ENCODE measurements at regions not wholly inside any gene's neighbourhood (a gene's known extent, or its start where the extent isn't known, plus 50 kb on each side); places are given as distances from the start of the nearest gene placed in this dataset.

DNA sequence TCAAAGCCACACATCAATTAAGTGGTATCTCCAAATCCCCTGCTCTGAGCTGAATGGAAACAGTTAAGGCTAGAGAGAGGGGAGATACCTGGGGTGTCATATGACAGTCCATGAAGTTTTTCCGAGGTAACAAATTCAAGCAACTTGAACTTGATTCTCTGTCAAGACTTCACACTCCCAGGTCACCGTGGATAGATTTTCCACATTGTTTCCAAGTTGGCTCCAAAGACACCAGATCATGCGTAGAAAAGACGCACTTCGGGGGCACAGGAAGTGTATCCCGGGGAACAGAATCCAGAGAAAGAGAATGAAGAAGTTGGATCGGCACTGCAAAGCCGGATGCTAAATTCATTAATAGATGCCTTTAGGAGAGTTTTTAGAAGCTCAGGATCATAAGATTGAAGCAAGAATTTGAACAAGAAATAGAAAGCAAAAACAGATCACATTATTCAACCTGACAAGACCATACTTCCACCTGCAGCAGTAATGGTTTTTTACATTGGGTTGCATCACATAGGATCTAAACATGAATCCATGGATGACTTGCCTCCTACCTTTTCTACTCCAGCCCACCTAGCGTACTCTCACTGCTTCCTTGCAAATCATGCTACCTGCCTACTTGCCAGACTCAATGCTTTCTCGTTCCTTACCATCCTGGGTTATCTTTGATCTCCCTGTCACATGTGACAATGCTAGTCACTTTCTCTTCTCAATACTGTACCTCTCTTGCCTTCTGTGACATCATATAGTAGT is 253.0 kb upstream of the ADAMTS9 start:
- DNase-seq (ENCODE audit: low read depth, low spot score), result no peak
- Histone ChIP-seq H2AFZ (ENCODE audit: low read depth, low read length, poor library complexity, severe bottlenecking) (no peak overlapping the region), H3K4me3 (replicated peaks in 1 of 2; ENCODE audit: low read depth in 1 of 2, low read length in 2 of 2) (no peak overlapping the region), H3K9ac (ENCODE audit: low read length) (no peak overlapping the region), H3K79me2 (ENCODE audit: insufficient read depth, low read length) (no peaks in the 10 kb centered on the region), H3K36me3 (ENCODE audit: control insufficient read depth in 1 of 2, insufficient read depth in 2 of 2, low read length in 2 of 2) (no peaks in the 10 kb centered on the region), H3K27ac (ENCODE audit: low read depth, low read length) (no peak overlapping the region), H3K4me2 (ENCODE audit: low read length) (no peak overlapping the region), H3K9me3 (ENCODE audit: control insufficient read depth in 1 of 2, insufficient read depth in 1 of 2, low read depth in 1 of 2, low read length in 2 of 2) (no peaks in the 10 kb centered on the region), H4K20me1 (ENCODE audit: insufficient read depth) (no peaks in the 10 kb centered on the region), H3K4me1 (ENCODE audit: control insufficient read depth in 1 of 2, insufficient read depth in 2 of 2, low read length in 2 of 2) (no peaks in the 10 kb centered on the region), H3K9me2 (ENCODE audit: insufficient read depth) (no peaks in the 10 kb centered on the region), H3K27me3 (ENCODE audit: insufficient read depth, low read length) (peaks cover 15% of the 10 kb centered on the region)
- ChIA-PET CTCF (no interaction called here), POLR2A (no interaction called here), RAD21 (ENCODE audit: low non-redundant PET in 1 of 2, low total read pairs in 2 of 2, uncharacterized antibody in 2 of 2, unreplicated experiment in 2 of 2) (no interaction called here)
- no peak for ATAC-seq
- no peak for TF ChIP-seq ZFX (IDR thresholded peaks at IDR 0.05)
- TF ChIP-seq, protein P1, sequence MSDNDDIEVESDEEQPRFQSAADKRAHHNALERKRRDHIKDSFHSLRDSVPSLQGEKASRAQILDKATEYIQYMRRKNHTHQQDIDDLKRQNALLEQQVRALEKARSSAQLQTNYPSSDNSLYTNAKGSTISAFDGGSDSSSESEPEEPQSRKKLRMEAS (IDR thresholded peaks at IDR 0.05), result no peak
- TF ChIP-seq EZH2phosphoT487 (IDR thresholded peaks at IDR 0.05; ENCODE audit: borderline replicate concordance), result no peak
- TF ChIP-seq, protein P2, sequence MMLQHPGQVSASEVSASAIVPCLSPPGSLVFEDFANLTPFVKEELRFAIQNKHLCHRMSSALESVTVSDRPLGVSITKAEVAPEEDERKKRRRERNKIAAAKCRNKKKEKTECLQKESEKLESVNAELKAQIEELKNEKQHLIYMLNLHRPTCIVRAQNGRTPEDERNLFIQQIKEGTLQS (IDR thresholded peaks at IDR 0.05), result no peak
- TF ChIP-seq YY1 (IDR thresholded peaks at IDR 0.05; ENCODE audit: extremely low read depth, insufficient replicate concordance, low read depth, low read length), result no peak
- no peak for TF ChIP-seq FOSL1 (IDR thresholded peaks at IDR 0.05; ENCODE audit: low read depth)
- intact Hi-C loops (cut with micrococcal nuclease), result no loop called here
- no TSS peak for BruUV-seq (replicated peaks)

DNA sequence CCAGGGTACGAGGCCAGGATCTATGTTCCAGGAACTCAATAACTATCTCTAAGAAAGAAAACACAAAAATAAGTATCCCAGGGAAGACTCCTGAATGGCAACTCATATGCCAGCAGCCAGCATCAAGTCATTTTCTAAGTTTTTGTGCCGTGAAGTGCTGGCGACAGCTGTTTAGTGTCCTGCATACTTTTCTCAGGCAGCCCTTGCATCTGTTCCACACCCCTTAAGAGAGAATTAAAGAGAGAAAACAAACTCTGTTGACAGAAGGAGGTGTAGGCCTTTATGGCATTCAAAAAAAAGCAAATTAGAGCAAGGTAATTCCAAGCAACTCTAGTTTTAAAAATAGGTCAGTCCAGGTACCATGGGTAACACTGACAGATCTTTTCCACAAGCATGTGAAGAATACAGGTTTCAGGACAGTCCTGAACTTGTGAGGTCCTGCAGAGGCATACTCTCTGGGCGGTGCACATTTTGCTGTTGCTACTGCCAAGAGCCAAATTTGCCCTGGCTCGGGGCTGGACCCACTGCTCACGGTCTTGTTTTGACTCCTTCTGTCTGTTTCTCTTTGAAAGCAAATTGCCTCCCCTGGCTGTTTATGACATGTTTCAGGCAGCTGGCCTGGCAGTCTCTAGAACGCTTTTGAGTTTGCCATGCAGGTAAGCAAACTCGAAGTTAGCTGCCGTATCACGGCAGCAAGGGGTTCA is 252.1 kb upstream of the ADAMTS9 start:
- ChIA-PET POLR2A (no interaction called here), CTCF (no interaction called here), RAD21 (ENCODE audit: low non-redundant PET in 1 of 2, low total read pairs in 2 of 2, uncharacterized antibody in 2 of 2, unreplicated experiment in 2 of 2) (no interaction called here)
- intact Hi-C loops (cut with micrococcal nuclease), result no loop called here
- Histone ChIP-seq H3K9ac (ENCODE audit: low read length) (no peak overlapping the region), H2AFZ (ENCODE audit: low read depth, low read length, poor library complexity, severe bottlenecking) (no peak overlapping the region), H3K27ac (ENCODE audit: low read depth, low read length) (no peak overlapping the region), H3K36me3 (ENCODE audit: control insufficient read depth in 1 of 2, insufficient read depth in 2 of 2, low read length in 2 of 2) (no peaks in the 10 kb centered on the region), H3K4me1 (ENCODE audit: control insufficient read depth in 1 of 2, insufficient read depth in 2 of 2, low read length in 2 of 2) (no peaks in the 10 kb centered on the region), H3K4me3 (replicated peaks in 1 of 2; ENCODE audit: low read depth in 1 of 2, low read length in 2 of 2) (no peak overlapping the region), H3K27me3 (ENCODE audit: insufficient read depth, low read length) (peaks cover 11% of the 10 kb centered on the region), H3K79me2 (ENCODE audit: insufficient read depth, low read length) (no peaks in the 10 kb centered on the region), H4K20me1 (ENCODE audit: insufficient read depth) (no peaks in the 10 kb centered on the region), H3K4me2 (ENCODE audit: low read length) (no peak overlapping the region), H3K9me2 (ENCODE audit: insufficient read depth) (no peaks in the 10 kb centered on the region), H3K9me3 (ENCODE audit: control insufficient read depth in 1 of 2, insufficient read depth in 1 of 2, low read depth in 1 of 2, low read length in 2 of 2) (no peaks in the 10 kb centered on the region)
- DNase-seq (ENCODE audit: low read depth, low spot score) (no peak), ATAC-seq (no peak)
- no TSS peak for BruUV-seq (replicated peaks)
- TF ChIP-seq ZNF274 (IDR thresholded peaks at IDR 0.05; ENCODE audit: low read depth, low read length) (no peak), EZH2phosphoT487 (IDR thresholded peaks at IDR 0.05; ENCODE audit: borderline replicate concordance) (no peak), CBX3 (IDR thresholded peaks at IDR 0.05; ENCODE audit: low read depth) (no peak), SP1 (IDR thresholded peaks at IDR 0.05; ENCODE audit: low read depth) (no peak), SIN3A (IDR thresholded peaks at IDR 0.05; ENCODE audit: low read depth) (no peak), FOSL1 (IDR thresholded peaks at IDR 0.05; ENCODE audit: low read depth) (no peak), EZH2 (IDR thresholded peaks at IDR 0.05) (no peak)
- TF ChIP-seq, protein P3, sequence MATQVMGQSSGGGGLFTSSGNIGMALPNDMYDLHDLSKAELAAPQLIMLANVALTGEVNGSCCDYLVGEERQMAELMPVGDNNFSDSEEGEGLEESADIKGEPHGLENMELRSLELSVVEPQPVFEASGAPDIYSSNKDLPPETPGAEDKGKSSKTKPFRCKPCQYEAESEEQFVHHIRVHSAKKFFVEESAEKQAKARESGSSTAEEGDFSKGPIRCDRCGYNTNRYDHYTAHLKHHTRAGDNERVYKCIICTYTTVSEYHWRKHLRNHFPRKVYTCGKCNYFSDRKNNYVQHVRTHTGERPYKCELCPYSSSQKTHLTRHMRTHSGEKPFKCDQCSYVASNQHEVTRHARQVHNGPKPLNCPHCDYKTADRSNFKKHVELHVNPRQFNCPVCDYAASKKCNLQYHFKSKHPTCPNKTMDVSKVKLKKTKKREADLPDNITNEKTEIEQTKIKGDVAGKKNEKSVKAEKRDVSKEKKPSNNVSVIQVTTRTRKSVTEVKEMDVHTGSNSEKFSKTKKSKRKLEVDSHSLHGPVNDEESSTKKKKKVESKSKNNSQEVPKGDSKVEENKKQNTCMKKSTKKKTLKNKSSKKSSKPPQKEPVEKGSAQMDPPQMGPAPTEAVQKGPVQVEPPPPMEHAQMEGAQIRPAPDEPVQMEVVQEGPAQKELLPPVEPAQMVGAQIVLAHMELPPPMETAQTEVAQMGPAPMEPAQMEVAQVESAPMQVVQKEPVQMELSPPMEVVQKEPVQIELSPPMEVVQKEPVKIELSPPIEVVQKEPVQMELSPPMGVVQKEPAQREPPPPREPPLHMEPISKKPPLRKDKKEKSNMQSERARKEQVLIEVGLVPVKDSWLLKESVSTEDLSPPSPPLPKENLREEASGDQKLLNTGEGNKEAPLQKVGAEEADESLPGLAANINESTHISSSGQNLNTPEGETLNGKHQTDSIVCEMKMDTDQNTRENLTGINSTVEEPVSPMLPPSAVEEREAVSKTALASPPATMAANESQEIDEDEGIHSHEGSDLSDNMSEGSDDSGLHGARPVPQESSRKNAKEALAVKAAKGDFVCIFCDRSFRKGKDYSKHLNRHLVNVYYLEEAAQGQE (IDR thresholded peaks at IDR 0.05; ENCODE audit: low read depth), result no peak
- TF ChIP-seq, protein P4, sequence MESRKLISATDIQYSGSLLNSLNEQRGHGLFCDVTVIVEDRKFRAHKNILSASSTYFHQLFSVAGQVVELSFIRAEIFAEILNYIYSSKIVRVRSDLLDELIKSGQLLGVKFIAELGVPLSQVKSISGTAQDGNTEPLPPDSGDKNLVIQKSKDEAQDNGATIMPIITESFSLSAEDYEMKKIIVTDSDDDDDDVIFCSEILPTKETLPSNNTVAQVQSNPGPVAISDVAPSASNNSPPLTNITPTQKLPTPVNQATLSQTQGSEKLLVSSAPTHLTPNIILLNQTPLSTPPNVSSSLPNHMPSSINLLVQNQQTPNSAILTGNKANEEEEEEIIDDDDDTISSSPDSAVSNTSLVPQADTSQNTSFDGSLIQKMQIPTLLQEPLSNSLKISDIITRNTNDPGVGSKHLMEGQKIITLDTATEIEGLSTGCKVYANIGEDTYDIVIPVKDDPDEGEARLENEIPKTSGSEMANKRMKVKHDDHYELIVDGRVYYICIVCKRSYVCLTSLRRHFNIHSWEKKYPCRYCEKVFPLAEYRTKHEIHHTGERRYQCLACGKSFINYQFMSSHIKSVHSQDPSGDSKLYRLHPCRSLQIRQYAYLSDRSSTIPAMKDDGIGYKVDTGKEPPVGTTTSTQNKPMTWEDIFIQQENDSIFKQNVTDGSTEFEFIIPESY (IDR thresholded peaks at IDR 0.05; ENCODE audit: extremely low read depth, insufficient replicate concordance, low read length), result no peak
